ENCODE measurements at regions not wholly inside any gene's neighbourhood (a gene's known extent, or its start where the extent isn't known, plus 50 kb on each side); places are given as distances from the start of the nearest gene placed in this dataset.

DNA sequence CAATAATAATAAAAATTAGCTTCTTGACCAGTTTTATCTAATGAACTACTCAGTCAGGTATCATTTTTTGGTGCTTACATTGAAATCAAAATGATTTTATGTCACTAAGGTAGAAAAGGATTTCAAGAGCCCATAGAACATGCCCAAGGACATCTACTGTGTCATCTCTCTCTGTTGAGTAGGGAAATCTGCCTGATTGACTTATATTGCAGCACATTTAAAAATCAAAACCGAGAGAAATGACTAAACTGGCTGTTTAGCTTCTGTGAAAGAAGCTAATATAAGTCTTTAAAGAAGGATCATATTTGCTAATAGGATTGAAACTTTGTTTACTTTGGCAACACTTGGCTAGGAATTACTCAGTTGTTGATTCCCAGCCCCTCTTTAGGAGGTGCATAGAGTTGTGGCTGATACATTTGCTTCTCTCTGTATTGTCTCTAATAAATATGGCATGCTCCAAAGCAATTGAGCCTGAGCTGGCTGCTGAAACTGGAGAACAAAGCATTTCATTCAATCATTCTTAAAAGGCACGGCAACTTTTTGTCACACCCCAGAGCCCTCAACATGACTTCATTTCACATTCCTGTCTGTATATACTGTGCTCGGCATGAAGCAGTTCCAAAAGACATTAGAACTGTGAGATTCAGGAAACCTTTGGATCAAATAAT, 1096.9 kb upstream of the POT1 start:
- no peak for ATAC-seq (ENCODE audit: low read depth in 2 of 2)
- no peak for DNase-seq
- Mint-ChIP-seq H3K4me1 (no peaks in the 10 kb centered on the region), H3K27me3 (no peaks in the 10 kb centered on the region), H3K27ac (no peak overlapping the region), H3K4me3 (no peak overlapping the region), H3K9me3 (peaks cover 0 to 2% (median 0%) of the 10 kb centered on the region in 7 donors), H3K36me3 (no peaks in the 10 kb centered on the region)

DNA sequence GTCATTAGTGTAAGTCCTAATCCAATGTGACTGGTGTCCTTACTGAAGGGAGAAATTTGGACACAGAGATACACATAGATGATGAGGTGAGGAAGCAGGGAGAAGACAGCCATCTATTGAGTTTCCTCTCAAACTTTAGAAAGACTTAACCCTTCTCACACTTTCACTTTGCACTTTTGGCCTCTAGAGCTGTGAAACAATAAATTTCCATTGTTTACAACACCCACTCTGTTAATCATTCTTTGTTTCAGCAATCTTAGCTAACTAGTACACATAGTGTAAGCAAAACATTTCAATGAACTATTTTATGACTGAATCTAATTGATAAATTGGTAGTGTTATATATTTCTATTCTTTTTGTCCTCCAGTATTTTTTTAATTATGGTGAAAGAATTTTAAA, 1092.8 kb upstream of the POT1 start:
- H3K27me3 Mint-ChIP-seq: no peaks in the 10 kb centered on the region
- no peaks in the 10 kb centered on the region for H3K4me1 Mint-ChIP-seq
- no peak for ATAC-seq (ENCODE audit: low read depth in 2 of 2)
- peaks cover 0 to 2% (median 0%) of the 10 kb centered on the region in 7 donors for H3K9me3 Mint-ChIP-seq
- no peak overlapping the region for H3K27ac Mint-ChIP-seq
- H3K36me3 Mint-ChIP-seq: no peaks in the 10 kb centered on the region
- no peak for DNase-seq
- no peak overlapping the region for H3K4me3 Mint-ChIP-seq

DNA sequence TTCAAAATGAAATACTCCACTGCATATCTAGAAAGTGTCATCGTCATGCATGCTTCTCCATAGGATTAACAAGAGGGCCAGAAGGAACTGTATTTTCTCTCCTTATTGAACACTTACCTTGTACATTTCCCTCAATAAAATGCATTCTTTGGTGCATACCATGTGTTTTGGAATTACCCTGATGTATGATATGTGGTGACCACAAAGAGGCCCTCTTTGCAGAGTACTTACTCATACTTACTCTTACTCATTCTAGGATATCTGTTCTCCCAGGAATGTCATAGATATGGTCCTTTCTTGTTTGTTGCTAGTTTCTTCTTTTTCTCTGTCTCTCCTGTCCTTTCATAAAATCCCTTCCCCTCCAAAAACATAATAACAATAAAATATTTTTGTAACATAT, 1087.1 kb upstream of the POT1 start:
- Mint-ChIP-seq H3K27me3 (no peaks in the 10 kb centered on the region), H3K9me3 (peaks cover 0 to 9% (median 4%) of the 10 kb centered on the region in 7 donors), H3K4me3 (no peak overlapping the region), H3K36me3 (no peaks in the 10 kb centered on the region), H3K27ac (no peak overlapping the region), H3K4me1 (no peaks in the 10 kb centered on the region)
- DNase-seq (no peak), ATAC-seq (ENCODE audit: low read depth in 2 of 2) (no peak)

DNA sequence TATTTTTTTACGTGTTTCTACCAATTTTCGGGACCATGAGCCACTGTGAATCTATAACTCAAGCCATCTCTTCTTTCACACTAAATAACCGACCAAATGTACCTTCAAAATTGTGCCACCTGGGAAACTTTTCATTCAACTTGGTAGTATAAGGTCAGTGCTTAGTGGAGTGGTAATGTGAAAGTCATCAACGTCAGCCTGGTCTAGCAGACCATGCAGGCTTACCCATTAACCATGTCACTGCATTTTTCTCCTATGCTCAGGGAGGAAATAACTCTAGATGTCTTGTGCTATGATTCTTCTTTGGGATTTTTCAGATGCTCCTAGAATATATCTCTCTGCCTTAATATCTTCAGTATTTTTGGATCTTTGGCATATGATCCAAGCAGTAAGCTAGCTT, 1075.4 kb upstream of the POT1 start:
- no peak overlapping the region for H3K27ac Mint-ChIP-seq
- no peak overlapping the region for H3K4me3 Mint-ChIP-seq
- no peaks in the 10 kb centered on the region for H3K27me3 Mint-ChIP-seq
- H3K36me3 Mint-ChIP-seq: no peaks in the 10 kb centered on the region
- peaks cover 0 to 4% (median 2%) of the 10 kb centered on the region in 7 donors for H3K9me3 Mint-ChIP-seq
- ATAC-seq (ENCODE audit: low read depth in 2 of 2) (no peak), DNase-seq (no peak)
- no peaks in the 10 kb centered on the region for H3K4me1 Mint-ChIP-seq

DNA sequence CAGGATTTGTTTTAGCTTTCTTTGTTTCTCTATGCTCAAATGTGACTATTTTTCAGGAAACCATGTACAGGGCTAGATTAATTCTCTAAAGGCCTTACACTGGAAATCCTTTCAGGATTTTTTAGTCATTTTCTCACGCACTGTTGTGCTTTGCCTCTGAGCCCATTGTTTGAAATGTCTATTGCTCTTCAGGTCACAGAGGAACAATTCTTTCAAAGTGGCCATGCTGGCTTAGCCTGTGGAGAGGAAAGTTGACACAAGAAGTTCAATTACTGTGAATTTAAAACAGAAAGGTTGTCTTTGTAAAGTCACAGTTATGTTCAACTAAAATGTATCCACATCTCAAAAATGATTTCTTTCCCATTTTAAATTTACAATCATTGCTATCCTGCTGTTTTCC, 1071.7 kb upstream of the POT1 start:
- no peaks in the 10 kb centered on the region for H3K4me1 Mint-ChIP-seq
- DNase-seq (no peak), ATAC-seq (ENCODE audit: low read depth in 2 of 2) (no peak)
- H3K4me3 Mint-ChIP-seq: no peak overlapping the region
- H3K36me3 Mint-ChIP-seq: no peaks in the 10 kb centered on the region
- H3K27ac Mint-ChIP-seq: no peak overlapping the region
- H3K27me3 Mint-ChIP-seq: no peaks in the 10 kb centered on the region
- peaks cover 0 to 9% (median 5%) of the 10 kb centered on the region in 7 donors for H3K9me3 Mint-ChIP-seq

DNA sequence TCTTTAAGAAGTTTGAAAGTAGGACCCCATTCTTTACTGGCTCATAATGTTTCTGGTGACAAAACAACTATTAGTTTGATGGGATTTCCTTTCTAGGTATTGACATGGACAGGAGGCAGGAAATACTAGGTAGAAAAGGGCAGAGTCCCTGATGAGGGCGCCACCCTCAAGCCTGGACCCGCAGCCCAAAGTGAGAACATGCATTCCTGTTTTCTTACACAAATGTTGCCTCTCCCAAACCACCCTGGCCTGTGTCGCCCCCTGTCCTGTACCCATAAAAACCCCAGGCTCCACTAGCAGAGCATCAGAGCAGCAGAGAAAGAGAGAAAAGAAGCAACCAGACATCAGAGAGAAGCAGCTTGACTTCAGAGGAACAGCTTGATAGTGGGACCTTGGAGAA, 1055.2 kb upstream of the POT1 start:
- no peaks in the 10 kb centered on the region for H3K4me1 Mint-ChIP-seq
- DNase-seq: no peak
- peaks cover 2 to 12% (median 8%) of the 10 kb centered on the region in 7 donors for H3K9me3 Mint-ChIP-seq
- H3K4me3 Mint-ChIP-seq: no peak overlapping the region
- H3K27ac Mint-ChIP-seq: no peak overlapping the region
- H3K36me3 Mint-ChIP-seq: no peaks in the 10 kb centered on the region
- H3K27me3 Mint-ChIP-seq: no peaks in the 10 kb centered on the region
- ATAC-seq (ENCODE audit: low read depth in 2 of 2): no peak

DNA sequence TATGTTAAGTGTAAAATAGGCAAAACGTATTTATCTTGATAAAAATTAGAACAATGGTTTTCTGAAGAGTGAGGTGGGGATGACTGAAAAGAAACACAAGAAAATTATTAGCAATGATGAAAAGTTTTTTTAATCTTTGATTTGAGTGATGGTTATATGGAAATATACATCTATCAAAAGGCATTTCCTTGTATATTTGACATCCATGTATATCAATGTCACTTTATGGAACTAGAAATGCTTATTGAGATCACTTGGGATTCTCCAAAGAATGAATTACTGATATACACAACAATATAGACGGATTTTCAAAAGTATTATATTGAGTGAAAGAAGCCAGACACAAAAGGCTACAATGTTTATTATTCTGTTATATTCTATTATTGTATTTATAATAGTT, 1042.0 kb upstream of the POT1 start:
- H3K27ac Mint-ChIP-seq: no peak overlapping the region
- no peaks in the 10 kb centered on the region for H3K36me3 Mint-ChIP-seq
- ATAC-seq (ENCODE audit: low read depth in 2 of 2): no peak
- H3K4me3 Mint-ChIP-seq: no peak overlapping the region
- no peak for DNase-seq
- peaks cover 0 to 6% (median 0%) of the 10 kb centered on the region in 7 donors for H3K9me3 Mint-ChIP-seq
- no peaks in the 10 kb centered on the region for H3K4me1 Mint-ChIP-seq
- H3K27me3 Mint-ChIP-seq: no peaks in the 10 kb centered on the region

DNA sequence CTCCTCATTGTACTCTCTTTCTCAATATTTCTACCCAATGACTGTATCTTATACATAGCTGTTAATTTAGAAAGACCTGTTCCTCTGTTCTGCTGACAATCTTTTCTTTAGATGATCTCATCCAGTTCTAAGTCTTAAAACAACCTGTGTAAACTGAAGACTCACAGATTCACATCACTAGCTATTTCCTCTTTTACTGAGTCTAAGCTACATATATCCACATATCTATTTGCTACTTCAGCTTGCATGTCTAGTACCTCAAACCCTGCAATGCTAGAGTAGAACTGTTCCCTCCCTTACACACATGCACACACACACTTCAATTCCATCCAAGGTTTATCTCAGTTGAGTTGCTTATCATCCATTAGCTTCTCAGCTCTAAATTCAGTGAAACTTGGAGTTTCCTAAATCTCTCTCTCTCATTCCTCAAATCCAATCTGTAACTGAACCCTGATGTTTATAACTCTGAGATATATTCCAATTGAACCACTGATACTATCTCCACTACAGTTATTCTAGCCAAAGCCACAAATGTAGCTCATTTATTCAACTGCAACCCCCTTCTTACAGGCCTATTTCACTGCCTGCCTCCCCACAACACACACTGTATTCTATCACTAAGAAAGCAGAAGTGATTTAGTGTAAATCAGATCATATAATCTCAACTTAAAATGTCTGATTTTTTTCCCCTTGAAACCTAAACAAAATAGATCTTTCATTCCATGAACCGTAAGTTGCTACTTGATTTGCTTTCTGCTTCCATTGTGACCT, 1036.8 kb upstream of the POT1 start:
- H3K4me3 Mint-ChIP-seq: no peak overlapping the region
- H3K36me3 Mint-ChIP-seq: no peaks in the 10 kb centered on the region
- H3K27ac Mint-ChIP-seq: no peak overlapping the region
- H3K4me1 Mint-ChIP-seq: no peaks in the 10 kb centered on the region
- peaks cover 0 to 11% (median 3%) of the 10 kb centered on the region in 7 donors for H3K9me3 Mint-ChIP-seq
- DNase-seq (no peak), ATAC-seq (ENCODE audit: low read depth in 2 of 2) (no peak)
- H3K27me3 Mint-ChIP-seq: no peaks in the 10 kb centered on the region

DNA sequence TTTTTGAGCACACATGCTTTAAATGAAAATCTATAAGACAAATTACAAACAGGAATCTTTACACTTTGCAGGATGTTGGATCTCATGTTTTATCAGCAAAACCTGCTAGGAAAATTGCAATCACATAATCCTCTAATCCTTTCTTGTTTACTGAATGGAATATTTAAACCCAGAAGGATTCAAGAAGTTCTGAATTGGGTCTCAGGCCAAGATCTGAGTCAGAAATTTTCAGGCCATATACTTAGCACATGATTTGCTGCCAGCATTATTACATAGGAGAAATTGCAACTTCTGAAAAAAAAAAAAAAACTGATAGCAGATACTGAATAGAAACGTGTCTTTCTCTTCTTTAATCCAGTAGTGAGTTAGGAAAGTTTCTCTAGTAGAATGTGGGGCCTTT, 1005.3 kb upstream of the POT1 start:
- Mint-ChIP-seq H3K27me3 (no peaks in the 10 kb centered on the region), H3K36me3 (no peaks in the 10 kb centered on the region), H3K27ac (no peak overlapping the region), H3K9me3 (peaks cover 0 to 8% (median 3%) of the 10 kb centered on the region in 7 donors), H3K4me3 (no peak overlapping the region), H3K4me1 (no peaks in the 10 kb centered on the region)
- no peak for ATAC-seq (ENCODE audit: low read depth in 2 of 2)
- DNase-seq: no peak

DNA sequence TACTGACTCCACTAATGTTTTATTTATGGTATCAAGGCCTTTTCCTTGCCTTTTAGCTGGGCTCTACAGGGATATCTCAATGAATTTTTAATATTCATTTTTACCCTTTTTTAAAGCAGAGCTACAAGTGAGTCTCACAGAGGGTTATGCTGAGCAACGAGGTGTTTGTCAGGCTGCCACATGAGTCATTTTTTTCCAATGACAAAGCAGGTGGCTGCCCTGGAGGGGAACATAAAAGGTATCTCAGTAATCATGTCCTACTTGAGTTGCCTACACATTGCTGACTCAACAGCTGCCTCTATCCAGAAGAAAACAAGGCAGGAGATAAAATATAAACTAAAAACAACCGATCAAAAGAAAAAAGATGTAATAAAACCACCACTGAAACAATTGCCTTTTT, 1004.9 kb upstream of the POT1 start:
- peaks cover 0 to 8% (median 3%) of the 10 kb centered on the region in 7 donors for H3K9me3 Mint-ChIP-seq
- no peaks in the 10 kb centered on the region for H3K4me1 Mint-ChIP-seq
- ATAC-seq (ENCODE audit: low read depth in 2 of 2) (no peak), DNase-seq (no peak)
- no peak overlapping the region for H3K4me3 Mint-ChIP-seq
- H3K27ac Mint-ChIP-seq: no peak overlapping the region
- no peaks in the 10 kb centered on the region for H3K27me3 Mint-ChIP-seq
- H3K36me3 Mint-ChIP-seq: no peaks in the 10 kb centered on the region

DNA sequence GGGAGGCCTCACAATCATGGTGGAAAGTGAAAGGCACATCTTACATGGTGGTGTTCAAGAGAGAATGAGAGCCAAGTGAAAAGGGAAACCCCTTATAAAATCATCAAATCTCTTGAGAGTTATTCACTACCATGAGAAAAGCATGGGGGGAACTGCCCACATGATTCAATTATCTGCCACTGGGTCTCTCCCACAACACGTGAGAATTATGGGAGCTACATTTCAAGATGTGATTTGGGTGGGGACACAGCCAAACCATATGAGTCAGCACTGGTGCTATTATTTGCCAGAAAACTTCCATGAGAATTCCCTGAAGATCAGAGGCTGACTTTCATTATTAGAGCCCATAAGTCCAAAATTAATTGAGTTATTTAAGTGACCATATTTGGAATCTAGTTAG, 1001.2 kb upstream of the POT1 start:
- Mint-ChIP-seq H3K4me3 (no peak overlapping the region), H3K9me3 (peaks cover 0 to 8% (median 3%) of the 10 kb centered on the region in 7 donors), H3K27ac (no peak overlapping the region), H3K36me3 (no peaks in the 10 kb centered on the region), H3K4me1 (no peaks in the 10 kb centered on the region), H3K27me3 (no peaks in the 10 kb centered on the region)
- no peak for DNase-seq
- no peak for ATAC-seq (ENCODE audit: low read depth in 2 of 2)

DNA sequence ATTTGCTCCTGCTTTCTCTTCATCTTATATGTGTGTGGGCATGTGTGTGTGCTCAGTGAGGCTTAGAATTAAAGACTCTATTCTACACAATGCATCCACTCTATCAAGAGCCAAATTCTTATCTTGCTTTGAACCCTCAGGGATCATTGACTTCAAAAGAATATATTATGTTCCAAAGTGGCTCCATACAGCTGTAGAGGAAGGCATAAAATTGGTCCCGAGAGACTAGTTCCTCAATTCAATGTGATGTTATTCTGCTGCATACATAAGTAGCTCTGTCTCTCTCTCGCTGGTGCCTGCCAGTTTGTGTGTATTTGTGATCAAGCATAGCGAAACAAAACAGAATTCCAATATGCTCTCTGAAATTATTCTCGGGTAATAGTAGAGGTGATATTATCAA, 997.9 kb upstream of the POT1 start:
- no peaks in the 10 kb centered on the region for H3K4me1 Mint-ChIP-seq
- no peaks in the 10 kb centered on the region for H3K27me3 Mint-ChIP-seq
- no peak overlapping the region for H3K4me3 Mint-ChIP-seq
- ATAC-seq (ENCODE audit: low read depth in 2 of 2): no peak
- peaks cover 0 to 6% (median 3%) of the 10 kb centered on the region in 7 donors for H3K9me3 Mint-ChIP-seq
- no peak for DNase-seq
- no peaks in the 10 kb centered on the region for H3K36me3 Mint-ChIP-seq
- no peak overlapping the region for H3K27ac Mint-ChIP-seq

DNA sequence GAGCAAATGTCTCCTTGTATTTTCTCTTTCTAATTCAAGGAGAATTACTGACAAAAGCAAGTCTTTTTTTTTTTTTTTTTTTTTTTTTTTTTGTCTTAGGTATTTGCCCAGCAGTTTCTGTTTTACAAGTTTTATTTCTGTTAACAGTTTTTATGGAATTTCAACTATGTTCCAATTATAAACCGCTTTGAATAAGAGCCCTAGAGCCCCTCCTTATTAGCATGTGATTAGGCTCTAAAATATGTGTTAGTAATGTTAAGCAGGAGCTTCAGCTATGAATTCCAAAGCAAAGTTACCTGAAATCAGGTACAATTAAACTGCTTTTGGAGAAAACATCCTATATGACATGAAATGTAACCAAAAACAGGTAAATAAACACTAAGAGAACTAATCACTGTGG, 997.0 kb upstream of the POT1 start:
- ATAC-seq (ENCODE audit: low read depth in 2 of 2) (no peak), DNase-seq (no peak)
- Mint-ChIP-seq H3K36me3 (no peaks in the 10 kb centered on the region), H3K27ac (no peak overlapping the region), H3K4me1 (no peaks in the 10 kb centered on the region), H3K9me3 (peaks cover 0 to 6% (median 3%) of the 10 kb centered on the region in 7 donors), H3K4me3 (no peak overlapping the region), H3K27me3 (no peaks in the 10 kb centered on the region)

DNA sequence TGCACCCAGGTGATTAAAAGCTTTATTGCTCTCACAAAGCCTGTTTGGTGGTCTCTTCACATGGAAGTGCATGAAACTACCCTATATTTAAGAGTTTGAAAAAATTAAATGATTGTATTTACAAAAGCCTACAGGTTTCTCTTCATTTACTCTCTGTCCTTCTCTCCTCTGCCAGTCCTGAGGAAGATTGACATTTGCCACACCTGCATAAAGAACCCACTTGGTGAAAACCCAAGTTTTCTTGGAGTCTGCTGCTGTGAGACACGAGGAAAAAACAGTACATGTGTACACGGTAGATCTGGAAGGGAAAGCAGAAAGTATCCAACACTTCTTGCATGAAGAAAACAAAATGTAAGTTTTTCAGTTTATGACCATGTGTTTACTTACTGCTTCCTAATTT, 994.4 kb upstream of the POT1 start:
- no peak for ATAC-seq (ENCODE audit: low read depth in 2 of 2)
- Mint-ChIP-seq H3K36me3 (no peaks in the 10 kb centered on the region), H3K27ac (no peak overlapping the region), H3K4me3 (no peak overlapping the region), H3K9me3 (peaks cover 0 to 8% (median 2%) of the 10 kb centered on the region in 7 donors), H3K4me1 (no peaks in the 10 kb centered on the region), H3K27me3 (no peaks in the 10 kb centered on the region)
- DNase-seq: no peak

Measured in naive B cell (primary cell).